ENCODE measurements at regions not wholly inside any gene's neighbourhood (a gene's known extent, or its start where the extent isn't known, plus 50 kb on each side); places are given as distances from the start of the nearest gene placed in this dataset.

GRCh38 chr3:99481561-99481960 is 156.8 kb upstream of the COL8A1 start:
- H3K4me1 ChIP-seq = no peaks in the 10 kb centered on the region
- peaks cover 0 to 6% (median 0%) of the 10 kb centered on the region in 3 donors for H3K9me3 ChIP-seq
- no peaks in the 10 kb centered on the region for H3K27me3 ChIP-seq
- no peaks in the 10 kb centered on the region for H3K36me3 ChIP-seq
- ATAC-seq = no peak
- 68% methylated on average over 2 of the region's 2 CpGs; no CpG with 5 or more reads in 1 of the 2 donors for WGBS, 2 donors (ENCODE audit: low coverage in 1 of 2)
- no peak overlapping the region for H3K4me3 ChIP-seq
- H3K27ac ChIP-seq = no peak overlapping the region
- TF ChIP-seq EP300 (IDR thresholded peaks at IDR 0.05) (no peak), POLR2A (IDR thresholded peaks at IDR 0.05) (no peak), POLR2AphosphoS5 (IDR thresholded peaks at IDR 0.05) (no peak)
- TF ChIP-seq, protein P1, sequence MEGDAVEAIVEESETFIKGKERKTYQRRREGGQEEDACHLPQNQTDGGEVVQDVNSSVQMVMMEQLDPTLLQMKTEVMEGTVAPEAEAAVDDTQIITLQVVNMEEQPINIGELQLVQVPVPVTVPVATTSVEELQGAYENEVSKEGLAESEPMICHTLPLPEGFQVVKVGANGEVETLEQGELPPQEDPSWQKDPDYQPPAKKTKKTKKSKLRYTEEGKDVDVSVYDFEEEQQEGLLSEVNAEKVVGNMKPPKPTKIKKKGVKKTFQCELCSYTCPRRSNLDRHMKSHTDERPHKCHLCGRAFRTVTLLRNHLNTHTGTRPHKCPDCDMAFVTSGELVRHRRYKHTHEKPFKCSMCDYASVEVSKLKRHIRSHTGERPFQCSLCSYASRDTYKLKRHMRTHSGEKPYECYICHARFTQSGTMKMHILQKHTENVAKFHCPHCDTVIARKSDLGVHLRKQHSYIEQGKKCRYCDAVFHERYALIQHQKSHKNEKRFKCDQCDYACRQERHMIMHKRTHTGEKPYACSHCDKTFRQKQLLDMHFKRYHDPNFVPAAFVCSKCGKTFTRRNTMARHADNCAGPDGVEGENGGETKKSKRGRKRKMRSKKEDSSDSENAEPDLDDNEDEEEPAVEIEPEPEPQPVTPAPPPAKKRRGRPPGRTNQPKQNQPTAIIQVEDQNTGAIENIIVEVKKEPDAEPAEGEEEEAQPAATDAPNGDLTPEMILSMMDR (IDR thresholded peaks at IDR 0.05) = no peak

DNA sequence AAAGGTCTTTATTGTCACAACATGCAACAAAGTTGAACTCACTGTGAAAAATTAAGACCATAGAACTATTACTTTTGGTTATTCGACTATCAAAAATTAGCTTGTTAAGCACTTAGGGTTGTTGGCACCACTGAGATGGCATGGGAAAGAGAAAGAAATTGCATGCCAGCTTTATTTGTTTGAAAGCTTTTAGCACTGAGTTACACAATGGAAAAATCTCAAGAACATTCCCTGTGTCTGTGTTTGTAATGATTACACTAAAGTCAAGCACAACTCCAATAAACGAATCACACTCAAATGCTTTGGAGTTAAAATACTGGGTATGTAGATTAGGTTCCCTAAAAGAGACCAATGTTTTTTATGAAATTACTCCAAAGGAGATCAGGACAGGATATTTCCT is 158.6 kb upstream of the COL8A1 start:
- no peak overlapping the region for H3K4me3 ChIP-seq
- no peaks in the 10 kb centered on the region for H3K27me3 ChIP-seq
- 48 to 62% methylated on average over 2 of the region's 2 CpGs for WGBS, 2 donors (ENCODE audit: low coverage in 1 of 2)
- no peaks in the 10 kb centered on the region for H3K36me3 ChIP-seq
- H3K27ac ChIP-seq = no peak overlapping the region
- H3K4me1 ChIP-seq = no peaks in the 10 kb centered on the region
- peaks cover 0 to 6% (median 0%) of the 10 kb centered on the region in 3 donors for H3K9me3 ChIP-seq
- no peak for TF ChIP-seq POLR2A (IDR thresholded peaks at IDR 0.05)
- no peak for TF ChIP-seq POLR2AphosphoS5 (IDR thresholded peaks at IDR 0.05)
- no peak for TF ChIP-seq EP300 (IDR thresholded peaks at IDR 0.05)
- TF ChIP-seq, protein P1 (IDR thresholded peaks at IDR 0.05) = no peak
- ATAC-seq = no peak

DNA sequence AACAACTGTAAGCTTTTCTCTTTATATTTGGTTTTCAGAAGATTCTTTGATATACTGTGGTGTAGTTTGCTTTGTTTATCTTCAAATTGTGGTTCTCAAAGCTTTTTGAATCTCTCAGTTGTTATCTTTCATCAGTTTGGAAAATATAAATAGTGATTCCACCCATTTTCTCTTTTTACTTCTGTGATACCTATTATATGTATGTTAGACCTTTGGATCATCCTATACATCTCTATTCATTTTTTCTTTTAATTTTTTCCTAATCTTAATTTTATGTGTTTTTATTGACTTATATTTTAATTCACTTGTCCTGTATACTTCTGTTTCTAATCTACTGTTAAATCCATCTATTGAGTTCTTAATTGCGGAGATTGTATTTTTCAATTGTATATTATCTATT is 160.7 kb upstream of the COL8A1 start:
- no peak for ATAC-seq

GRCh38 chr3:99475229-99475628 is 163.2 kb upstream of the COL8A1 start:
- ATAC-seq = no peak
- H3K27ac ChIP-seq = no peak overlapping the region
- H3K4me1 ChIP-seq = no peaks in the 10 kb centered on the region
- H3K36me3 ChIP-seq = no peaks in the 10 kb centered on the region
- peaks cover 0 to 6% (median 0%) of the 10 kb centered on the region in 3 donors for H3K9me3 ChIP-seq
- H3K27me3 ChIP-seq = no peaks in the 10 kb centered on the region
- TF ChIP-seq, protein P1 (IDR thresholded peaks at IDR 0.05) = no peak
- TF ChIP-seq POLR2A (IDR thresholded peaks at IDR 0.05) = no peak
- no peak for TF ChIP-seq EP300 (IDR thresholded peaks at IDR 0.05)
- no peak for TF ChIP-seq POLR2AphosphoS5 (IDR thresholded peaks at IDR 0.05)
- 50 to 53% methylated on average over 2 of the region's 2 CpGs for WGBS, 2 donors (ENCODE audit: low coverage in 1 of 2)
- no peak overlapping the region for H3K4me3 ChIP-seq

More for the DNA sequence above, 160.7 kb upstream of the COL8A1 start:
- Histone ChIP-seq H3K9me3 (peaks cover 0 to 6% (median 0%) of the 10 kb centered on the region in 3 donors), H3K4me3 (no peak overlapping the region), H3K27ac (no peak overlapping the region), H3K36me3 (no peaks in the 10 kb centered on the region), H3K4me1 (no peaks in the 10 kb centered on the region), H3K27me3 (no peaks in the 10 kb centered on the region)
- WGBS, 2 donors (ENCODE audit: low coverage in 1 of 2) = 100% methylated on average over 1 of the region's 1 CpG; no CpG with 5 or more reads in 1 of the 2 donors
- TF ChIP-seq, protein P1 (IDR thresholded peaks at IDR 0.05) = no peak
- TF ChIP-seq EP300 (IDR thresholded peaks at IDR 0.05) (no peak), POLR2AphosphoS5 (IDR thresholded peaks at IDR 0.05) (no peak), POLR2A (IDR thresholded peaks at IDR 0.05) (no peak)

- Histone ChIP-seq H3K4me3 (no peak overlapping the region), H3K27ac (no peak overlapping the region), H3K4me1 (no peaks in the 10 kb centered on the region), H3K9me3 (peaks cover 0 to 6% (median 0%) of the 10 kb centered on the region in 3 donors), H3K36me3 (no peaks in the 10 kb centered on the region), H3K27me3 (no peaks in the 10 kb centered on the region)
- TF ChIP-seq, protein P1 (IDR thresholded peaks at IDR 0.05) = no peak
- TF ChIP-seq POLR2AphosphoS5 (IDR thresholded peaks at IDR 0.05) = no peak
- TF ChIP-seq POLR2A (IDR thresholded peaks at IDR 0.05) = no peak
- no peak for TF ChIP-seq EP300 (IDR thresholded peaks at IDR 0.05)
- no peak for ATAC-seq
Observed at GRCh38 chr3:99474776-99475175, 163.6 kb upstream of the COL8A1 start.

Measured in gastroesophageal sphincter (tissue), 4 donors.